HEK293 (cell line): ENCODE measurements at regions not wholly inside any gene's neighbourhood (a gene's known extent, or its start where the extent isn't known, plus 50 kb on each side); places are given as distances from the start of the nearest gene placed in this dataset.

ENCODE experiments used
- CTCF ChIA-PET: fragments of 350-600 bp; formaldehyde crosslinking; extraction: SDS; loops from one replicate; lab custom pipeline; 2021; ENCODE audit warnings: antibody characterized with exemption; lab: Yijun Ruan, JAX
- POLR2A ChIA-PET: fragments of 300-600 bp; formaldehyde crosslinking; extraction: SDS; loops from one replicate; lab custom pipeline; 2020; ENCODE audit warnings: antibody characterized with exemption, inconsistent platforms; lab: Yijun Ruan, JAX
- H3K27ac ChIP-seq: fragments of 200-500 bp; sonication (Bioruptor generic); 2 replicates; pipeline ENCODE4 v1.5.1; 2014; ENCODE audit warnings: low read depth, low read length, control low read depth, inconsistent platforms; ENCODE audit errors: extremely low read depth
- H3K36me3 ChIP-seq, 2 experiments: fragments of 200-500 bp in 1 of 2; sonication (Bioruptor generic) in 1 of 2; 1 replicate in 1 of 2; 2 replicates in 1 of 2; pipeline ENCODE4 v1.5.1; 2014 to 2017; ENCODE audit warnings: inconsistent platforms in 2 of 2, low read length in 2 of 2; ENCODE audit not compliant: control insufficient read depth in 2 of 2, insufficient read depth in 1 of 2
- H3K4me1 ChIP-seq: fragments of 200-500 bp; sonication (Bioruptor generic); 2 replicates; pipeline ENCODE4 v1.5.1; 2014; ENCODE audit warnings: mild to moderate bottlenecking, low read length, inconsistent platforms; ENCODE audit not compliant: control insufficient read depth, insufficient read depth
- H3K4me3 ChIP-seq: 2 replicates; pipeline ENCODE4 v1.5.1; 2011; ENCODE audit warnings: low read depth, mild to moderate bottlenecking, control low read depth, low read length, moderate library complexity
- H3K9me3 ChIP-seq: fragments of 200-500 bp; sonication (Bioruptor generic); 2 replicates; pipeline ENCODE4 v1.5.1; 2014; ENCODE audit warnings: low read depth, low read length, inconsistent platforms; ENCODE audit not compliant: control insufficient read depth, insufficient read depth
- BCL11A ChIP-seq: fragments of 450-650 bp; formaldehyde crosslinking; IDR thresholded peaks from 2 replicates; pipeline ENCODE4 v1.5.1; 2016; ENCODE audit warnings: low read depth, missing biosample characterization, missing genetic modification characterization
- SETDB1 ChIP-seq: IDR thresholded peaks from one replicate; pipeline ENCODE4 v1.6.1; 2017; ENCODE audit warnings: mild to moderate bottlenecking, low read length, moderate library complexity, mixed read lengths; ENCODE audit not compliant: insufficient read length
- SP7 ChIP-seq: fragments of 450-650 bp; formaldehyde crosslinking; IDR thresholded peaks from 2 replicates; pipeline ENCODE4 v1.5.1; 2016; ENCODE audit warnings: missing biosample characterization, missing genetic modification characterization
- ZBTB1 ChIP-seq: fragments of 450-650 bp; formaldehyde crosslinking; IDR thresholded peaks from 2 replicates; pipeline ENCODE4 v1.5.1; 2016; ENCODE audit warnings: missing biosample characterization, missing genetic modification characterization
- ZBTB11 ChIP-seq: fragments of 450-650 bp; formaldehyde crosslinking; conservative IDR thresholded peaks from 2 replicates; pipeline ENCODE4 v1.5.1; 2016; ENCODE audit warnings: low read depth, missing biosample characterization, missing genetic modification characterization
- ZBTB7A ChIP-seq: fragments of 450-650 bp; formaldehyde crosslinking; IDR thresholded peaks from 2 replicates; pipeline ENCODE4 v1.5.1; 2016; ENCODE audit warnings: low read depth, missing biosample characterization, missing genetic modification characterization
- ZFHX2 ChIP-seq: fragments of 450-650 bp; formaldehyde crosslinking; conservative IDR thresholded peaks from 2 replicates; pipeline ENCODE4 v1.5.1; 2016; ENCODE audit warnings: missing biosample characterization, missing genetic modification characterization
- ZIC2 ChIP-seq: fragments of 450-650 bp; formaldehyde crosslinking; IDR thresholded peaks from 2 replicates; pipeline ENCODE4 v1.5.1; 2016; ENCODE audit warnings: missing biosample characterization, missing genetic modification characterization
- ZNF112 ChIP-seq: fragments of 450-650 bp; formaldehyde crosslinking; IDR thresholded peaks from 2 replicates; pipeline ENCODE4 v1.5.0; 2017; ENCODE audit warnings: missing biosample characterization, missing genetic modification characterization
- ZNF248 ChIP-seq: fragments of 450-650 bp; formaldehyde crosslinking; IDR thresholded peaks from 2 replicates; pipeline ENCODE4 v1.5.1; 2017; ENCODE audit warnings: missing biosample characterization, missing genetic modification characterization
- ZNF26 ChIP-seq: fragments of 450-650 bp; formaldehyde crosslinking; IDR thresholded peaks from 2 replicates; pipeline ENCODE4 v1.5.1; 2016; ENCODE audit warnings: missing biosample characterization, missing genetic modification characterization
- ZNF311 ChIP-seq: fragments of 450-650 bp; formaldehyde crosslinking; IDR thresholded peaks from 2 replicates; pipeline ENCODE4 v1.5.1; 2017; ENCODE audit warnings: missing biosample characterization, missing genetic modification characterization, borderline replicate concordance
- ZNF623 ChIP-seq: fragments of 450-650 bp; formaldehyde crosslinking; IDR thresholded peaks from 2 replicates; pipeline ENCODE4 v1.5.1; 2016; ENCODE audit warnings: missing biosample characterization, missing genetic modification characterization
- ZNF658 ChIP-seq: fragments of 450-650 bp; formaldehyde crosslinking; IDR thresholded peaks from 2 replicates; pipeline ENCODE4; 2016; ENCODE audit warnings: missing biosample characterization, missing genetic modification characterization
- ZNF837 ChIP-seq: fragments of 450-650 bp; formaldehyde crosslinking; IDR thresholded peaks from 2 replicates; pipeline ENCODE4 v1.5.1; 2016; ENCODE audit warnings: missing biosample characterization, missing genetic modification characterization
- ZNF843 ChIP-seq: fragments of 450-650 bp; formaldehyde crosslinking; IDR thresholded peaks from 2 replicates; pipeline ENCODE4 v1.5.1; 2016; ENCODE audit warnings: missing biosample characterization, missing genetic modification characterization
- TF ChIP-seq, protein P1 (sequence below): fragments of 450-650 bp; formaldehyde crosslinking; IDR thresholded peaks from 2 replicates; pipeline ENCODE4 v1.5.1; 2016; ENCODE audit warnings: missing biosample characterization, missing genetic modification characterization
- TF ChIP-seq, protein P2 (sequence below): fragments of 450-650 bp; formaldehyde crosslinking; IDR thresholded peaks from 2 replicates; pipeline ENCODE4 v1.5.1; 2017; ENCODE audit warnings: missing biosample characterization, missing genetic modification characterization
- TF ChIP-seq, protein P3 (sequence below): fragments of 450-650 bp; formaldehyde crosslinking; IDR thresholded peaks from 2 replicates; pipeline ENCODE4 v1.5.1; 2016; ENCODE audit warnings: missing biosample characterization, missing genetic modification characterization
- TF ChIP-seq, protein P4 (sequence below): fragments of 450-650 bp; formaldehyde crosslinking; IDR thresholded peaks from 2 replicates; pipeline ENCODE4 v1.5.1; 2016; ENCODE audit warnings: missing biosample characterization, missing genetic modification characterization

DNA sequence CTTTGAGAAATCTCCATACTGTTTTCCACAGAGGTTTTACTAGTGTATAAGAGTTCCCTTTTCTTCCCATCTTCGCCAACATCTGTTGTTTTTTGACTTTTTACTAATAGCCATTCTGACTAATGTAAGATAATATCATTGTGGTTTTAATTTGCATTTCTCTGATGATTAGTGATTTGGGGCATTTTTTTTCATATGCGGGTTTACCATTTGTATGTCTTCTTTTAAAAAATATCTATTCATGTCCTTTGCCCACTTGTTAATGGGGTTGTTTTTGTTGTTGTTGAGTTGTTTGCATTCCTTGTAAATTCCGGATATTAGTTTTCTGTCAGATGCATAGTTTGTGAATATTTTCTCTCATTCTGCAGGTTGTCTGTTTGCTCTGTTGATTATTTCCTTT lies 167.1 kb downstream of the PRL start:
- Histone ChIP-seq H3K4me1 (no peaks in the 10 kb centered on the region), H3K4me3 (no peak overlapping the region), H3K9me3 (no peaks in the 10 kb centered on the region), H3K27ac (no peak overlapping the region), H3K36me3 (no peaks in the 10 kb centered on the region)
- ChIA-PET CTCF (no interaction called here), POLR2A (no interaction called here)
- TF ChIP-seq, protein P1, sequence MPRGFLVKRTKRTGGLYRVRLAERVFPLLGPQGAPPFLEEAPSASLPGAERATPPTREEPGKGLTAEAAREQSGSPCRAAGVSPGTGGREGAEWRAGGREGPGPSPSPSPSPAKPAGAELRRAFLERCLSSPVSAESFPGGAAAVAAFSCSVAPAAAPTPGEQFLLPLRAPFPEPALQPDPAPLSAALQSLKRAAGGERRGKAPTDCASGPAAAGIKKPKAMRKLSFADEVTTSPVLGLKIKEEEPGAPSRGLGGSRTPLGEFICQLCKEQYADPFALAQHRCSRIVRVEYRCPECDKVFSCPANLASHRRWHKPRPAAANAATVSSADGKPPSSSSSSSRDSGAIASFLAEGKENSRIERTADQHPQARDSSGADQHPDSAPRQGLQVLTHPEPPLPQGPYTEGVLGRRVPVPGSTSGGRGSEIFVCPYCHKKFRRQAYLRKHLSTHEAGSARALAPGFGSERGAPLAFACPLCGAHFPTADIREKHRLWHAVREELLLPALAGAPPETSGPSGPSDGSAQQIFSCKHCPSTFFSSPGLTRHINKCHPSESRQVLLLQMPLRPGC (tag by site-specific recombination): no peak
- TF ChIP-seq SP7 (no peak), ZIC2 (tag by site-specific recombination) (no peak), SETDB1 (no peak), ZNF112 (tag by site-specific recombination) (no peak), ZNF248 (no peak), ZFHX2 (tag by site-specific recombination) (no peak), ZNF837 (tag by site-specific recombination) (no peak), ZNF623 (no peak)
- TF ChIP-seq, protein P2, sequence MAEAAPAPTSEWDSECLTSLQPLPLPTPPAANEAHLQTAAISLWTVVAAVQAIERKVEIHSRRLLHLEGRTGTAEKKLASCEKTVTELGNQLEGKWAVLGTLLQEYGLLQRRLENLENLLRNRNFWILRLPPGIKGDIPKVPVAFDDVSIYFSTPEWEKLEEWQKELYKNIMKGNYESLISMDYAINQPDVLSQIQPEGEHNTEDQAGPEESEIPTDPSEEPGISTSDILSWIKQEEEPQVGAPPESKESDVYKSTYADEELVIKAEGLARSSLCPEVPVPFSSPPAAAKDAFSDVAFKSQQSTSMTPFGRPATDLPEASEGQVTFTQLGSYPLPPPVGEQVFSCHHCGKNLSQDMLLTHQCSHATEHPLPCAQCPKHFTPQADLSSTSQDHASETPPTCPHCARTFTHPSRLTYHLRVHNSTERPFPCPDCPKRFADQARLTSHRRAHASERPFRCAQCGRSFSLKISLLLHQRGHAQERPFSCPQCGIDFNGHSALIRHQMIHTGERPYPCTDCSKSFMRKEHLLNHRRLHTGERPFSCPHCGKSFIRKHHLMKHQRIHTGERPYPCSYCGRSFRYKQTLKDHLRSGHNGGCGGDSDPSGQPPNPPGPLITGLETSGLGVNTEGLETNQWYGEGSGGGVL (tag by site-specific recombination): no peak

GRCh38 chr6:22132656-22133055 lies 164.2 kb downstream of the PRL start:
- no peaks in the 10 kb centered on the region for H3K4me1 ChIP-seq
- TF ChIP-seq ZBTB7A (tag by site-specific recombination): no peak
- TF ChIP-seq ZNF311: no peak
- TF ChIP-seq ZBTB1 (tag by site-specific recombination): no peak
- TF ChIP-seq ZNF26: no peak
- TF ChIP-seq ZIC2 (tag by site-specific recombination): no peak
- no peak overlapping the region for H3K27ac ChIP-seq
- ChIA-PET CTCF (interaction anchor here (0.6 kb wide), 2 partner anchors 787 to 1289 kb away, joined by 3 read pairs; no protein-coding TSS in a partner anchor), POLR2A (no interaction called here)
- no peaks in the 10 kb centered on the region for H3K9me3 ChIP-seq
- H3K4me3 ChIP-seq: no peak overlapping the region
- no peaks in the 10 kb centered on the region for H3K36me3 ChIP-seq

DNA sequence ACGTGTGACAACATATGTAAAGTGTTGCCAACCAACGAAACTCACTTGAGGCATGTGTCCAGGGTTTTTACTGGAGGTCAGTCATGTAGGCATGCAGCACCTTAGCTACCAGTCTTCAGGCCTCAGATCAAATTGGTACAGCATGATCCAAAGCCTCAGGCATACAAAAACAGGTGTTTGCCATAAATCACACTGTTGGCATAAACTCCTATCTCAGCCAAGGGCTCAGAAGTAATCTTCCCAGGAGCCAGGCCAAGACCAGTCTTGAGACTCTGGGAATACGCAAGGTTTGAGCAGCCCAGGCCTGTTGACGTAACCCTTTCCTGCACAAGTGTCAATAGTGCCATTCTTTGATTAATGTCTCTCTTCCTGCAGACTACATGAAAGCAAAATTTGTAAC lies 163.5 kb downstream of the PRL start:
- Histone ChIP-seq H3K36me3 (no peaks in the 10 kb centered on the region), H3K27ac (no peak overlapping the region), H3K9me3 (no peaks in the 10 kb centered on the region), H3K4me1 (no peaks in the 10 kb centered on the region), H3K4me3 (no peak overlapping the region)
- ChIA-PET CTCF (interaction anchor here (0.6 kb wide), 1 partner anchor 1290 kb away, joined by 3 read pairs; no protein-coding TSS in a partner anchor), POLR2A (no interaction called here)
- no peak for TF ChIP-seq BCL11A
- no peak for TF ChIP-seq ZNF658
- TF ChIP-seq ZNF843 (tag by site-specific recombination): no peak
- TF ChIP-seq, protein P3, sequence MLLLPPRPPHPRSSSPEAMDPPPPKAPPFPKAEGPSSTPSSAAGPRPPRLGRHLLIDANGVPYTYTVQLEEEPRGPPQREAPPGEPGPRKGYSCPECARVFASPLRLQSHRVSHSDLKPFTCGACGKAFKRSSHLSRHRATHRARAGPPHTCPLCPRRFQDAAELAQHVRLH: no peak
- no peak for TF ChIP-seq ZBTB11 (tag by site-specific recombination)
- TF ChIP-seq, protein P4, sequence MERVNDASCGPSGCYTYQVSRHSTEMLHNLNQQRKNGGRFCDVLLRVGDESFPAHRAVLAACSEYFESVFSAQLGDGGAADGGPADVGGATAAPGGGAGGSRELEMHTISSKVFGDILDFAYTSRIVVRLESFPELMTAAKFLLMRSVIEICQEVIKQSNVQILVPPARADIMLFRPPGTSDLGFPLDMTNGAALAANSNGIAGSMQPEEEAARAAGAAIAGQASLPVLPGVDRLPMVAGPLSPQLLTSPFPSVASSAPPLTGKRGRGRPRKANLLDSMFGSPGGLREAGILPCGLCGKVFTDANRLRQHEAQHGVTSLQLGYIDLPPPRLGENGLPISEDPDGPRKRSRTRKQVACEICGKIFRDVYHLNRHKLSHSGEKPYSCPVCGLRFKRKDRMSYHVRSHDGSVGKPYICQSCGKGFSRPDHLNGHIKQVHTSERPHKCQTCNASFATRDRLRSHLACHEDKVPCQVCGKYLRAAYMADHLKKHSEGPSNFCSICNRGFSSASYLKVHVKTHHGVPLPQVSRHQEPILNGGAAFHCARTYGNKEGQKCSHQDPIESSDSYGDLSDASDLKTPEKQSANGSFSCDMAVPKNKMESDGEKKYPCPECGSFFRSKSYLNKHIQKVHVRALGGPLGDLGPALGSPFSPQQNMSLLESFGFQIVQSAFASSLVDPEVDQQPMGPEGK (tag by site-specific recombination): no peak
